Karpas-422 (cell line): ENCODE measurements at regions not wholly inside any gene's neighbourhood (a gene's known extent, or its start where the extent isn't known, plus 50 kb on each side); places are given as distances from the start of the nearest gene placed in this dataset.

Experiments used
- DNase-seq: peaks from one replicate; pipeline ENCODE4 v3.0.0-alpha.2; 2015
- H2AFZ ChIP-seq: fragments of 200-600 bp; sonication (generic); 2 replicates; pipeline ENCODE4 v1.6.1; 2014; ENCODE audit warnings: antibody characterized with exemption, low read length, mixed read lengths
- H3K27ac ChIP-seq: fragments of 200-600 bp; sonication (generic); 2 replicates; pipeline ENCODE4 v1.5.1; 2014; ENCODE audit warnings: mild to moderate bottlenecking, low read length, moderate library complexity
- H3K27me3 ChIP-seq: fragments of 200-600 bp; sonication (generic); 2 replicates; pipeline ENCODE4 v1.6.1; 2014; ENCODE audit warnings: low read length, mixed read lengths
- H3K36me3 ChIP-seq: fragments of 200-600 bp; sonication (generic); 2 replicates; pipeline ENCODE4 v1.6.1; 2014; ENCODE audit warnings: low read length, mixed read lengths; ENCODE audit not compliant: insufficient read depth
- H3K4me1 ChIP-seq: fragments of 200-600 bp; sonication (generic); 2 replicates; pipeline ENCODE4 v1.6.1; 2014; ENCODE audit warnings: mild to moderate bottlenecking, low read length, mixed read lengths
- H3K4me2 ChIP-seq: fragments of 200-600 bp; sonication (generic); 2 replicates; pipeline ENCODE4 v1.6.1; 2014; ENCODE audit warnings: low read length, low read depth, mild to moderate bottlenecking; ENCODE audit not compliant: poor library complexity, severe bottlenecking
- H3K4me3 ChIP-seq: fragments of 200-600 bp; sonication (generic); 2 replicates; pipeline ENCODE4 v1.5.1; 2014; ENCODE audit warnings: mild to moderate bottlenecking, antibody characterized with exemption, low read length, mixed read lengths
- H3K79me2 ChIP-seq: fragments of 200-600 bp; sonication (generic); 2 replicates; pipeline ENCODE4 v1.6.1; 2014; ENCODE audit warnings: mild to moderate bottlenecking, low read length, mixed read lengths
- H3K9ac ChIP-seq: fragments of 200-600 bp; sonication (generic); 2 replicates; pipeline ENCODE4 v1.6.0; 2014; ENCODE audit warnings: low read length
- H3K9me2 ChIP-seq: fragments of 200-600 bp; sonication (generic), shearing (Covaris generic); replicated peaks from 2 replicates; pipeline ENCODE4 v1.6.0; 2014; ENCODE audit warnings: mild to moderate bottlenecking, low read length, moderate library complexity; ENCODE audit not compliant: insufficient read depth
- H3K9me3 ChIP-seq: fragments of 300-700, 200-600 bp; sonication (generic); 2 replicates; pipeline ENCODE4 v1.6.1; 2014; ENCODE audit warnings: low read length, mixed read lengths
- H4K20me1 ChIP-seq: fragments of 200-600 bp; sonication (generic); 2 replicates; pipeline ENCODE4 v1.6.1; 2014; ENCODE audit warnings: mild to moderate bottlenecking, antibody characterized with exemption, low read length, low read depth; ENCODE audit not compliant: insufficient read depth

DNA sequence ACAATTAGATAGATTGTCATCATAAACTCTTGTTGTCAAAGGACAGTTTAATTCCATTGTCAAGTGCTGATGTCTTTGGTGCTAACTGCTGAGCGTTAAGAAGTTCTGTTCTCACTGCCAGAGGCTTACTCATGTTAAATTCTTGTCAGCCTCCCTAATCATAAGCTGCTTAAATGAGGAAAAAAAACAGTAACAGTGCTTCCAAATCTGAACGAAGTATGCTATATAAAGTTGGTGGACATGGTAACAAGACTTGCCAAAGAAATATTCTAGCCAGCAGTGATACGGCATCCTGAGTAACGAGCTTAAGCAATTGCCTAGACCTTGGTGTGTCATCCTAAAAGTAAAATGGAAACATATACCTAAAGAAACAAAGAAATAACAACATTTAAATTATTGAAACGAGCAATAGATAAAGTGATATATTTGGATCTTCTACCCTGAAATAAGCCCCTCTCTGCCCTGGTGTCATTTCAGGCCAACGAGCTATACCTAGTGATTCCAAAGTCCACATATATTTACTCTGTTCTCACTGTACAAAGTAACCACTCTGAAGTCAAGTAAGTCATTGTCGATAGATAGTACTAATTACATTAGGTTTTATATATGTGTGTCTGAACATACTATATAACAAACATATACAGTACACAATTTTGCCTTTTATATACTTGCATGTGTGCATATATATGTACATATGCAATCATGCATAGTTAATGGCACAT lies 339.7 kb upstream of the HS3ST1 start:
- Histone ChIP-seq H4K20me1 (no peaks in the 10 kb centered on the region), H2AFZ (no peak overlapping the region), H3K9me2 (no peaks in the 10 kb centered on the region), H3K79me2 (no peaks in the 10 kb centered on the region), H3K27me3 (no peaks in the 10 kb centered on the region), H3K36me3 (no peaks in the 10 kb centered on the region), H3K27ac (no peak overlapping the region), H3K9ac (no peak overlapping the region), H3K9me3 (peaks cover 22% of the 10 kb centered on the region), H3K4me2 (no peak overlapping the region), H3K4me3 (no peak overlapping the region), H3K4me1 (no peaks in the 10 kb centered on the region)
- DNase-seq = no peak

DNA sequence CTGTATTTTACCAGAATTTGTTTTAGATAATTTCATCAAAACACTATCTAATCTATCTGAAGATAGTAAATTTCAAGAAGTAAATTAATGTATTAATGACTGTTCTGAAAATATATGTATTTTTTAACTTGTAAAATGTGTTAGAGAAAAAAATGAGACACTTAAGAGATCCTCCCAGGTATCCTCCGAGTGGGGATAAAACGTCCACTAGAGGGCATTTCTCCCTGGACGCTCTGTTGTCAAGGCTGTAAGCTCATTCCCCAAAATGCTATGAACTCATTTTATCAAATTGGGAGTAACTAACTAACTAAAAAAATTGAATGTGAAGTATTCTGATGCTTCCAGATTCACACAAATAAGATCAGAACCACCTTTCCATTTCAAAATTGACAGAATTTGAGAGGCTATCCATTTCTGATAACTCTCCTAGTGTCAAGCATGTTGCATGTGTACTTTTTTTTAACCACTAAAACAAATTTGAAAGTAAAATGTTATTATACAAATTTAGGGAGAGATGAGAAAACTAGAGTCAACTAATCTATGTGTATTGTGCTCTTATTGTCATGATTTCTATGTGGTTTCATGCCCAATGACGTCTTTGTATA lies 337.3 kb upstream of the HS3ST1 start:
- H3K9me2 ChIP-seq = no peaks in the 10 kb centered on the region
- no peaks in the 10 kb centered on the region for H3K27me3 ChIP-seq
- H3K4me2 ChIP-seq = no peak overlapping the region
- no peaks in the 10 kb centered on the region for H4K20me1 ChIP-seq
- no peak overlapping the region for H3K9ac ChIP-seq
- DNase-seq = peak; percentile 69
- no peaks in the 10 kb centered on the region for H3K4me1 ChIP-seq
- no peak overlapping the region for H2AFZ ChIP-seq
- H3K27ac ChIP-seq = no peak overlapping the region
- no peaks in the 10 kb centered on the region for H3K79me2 ChIP-seq
- no peak overlapping the region for H3K4me3 ChIP-seq
- no peaks in the 10 kb centered on the region for H3K36me3 ChIP-seq
- H3K9me3 ChIP-seq = peaks cover 12% of the 10 kb centered on the region

DNA sequence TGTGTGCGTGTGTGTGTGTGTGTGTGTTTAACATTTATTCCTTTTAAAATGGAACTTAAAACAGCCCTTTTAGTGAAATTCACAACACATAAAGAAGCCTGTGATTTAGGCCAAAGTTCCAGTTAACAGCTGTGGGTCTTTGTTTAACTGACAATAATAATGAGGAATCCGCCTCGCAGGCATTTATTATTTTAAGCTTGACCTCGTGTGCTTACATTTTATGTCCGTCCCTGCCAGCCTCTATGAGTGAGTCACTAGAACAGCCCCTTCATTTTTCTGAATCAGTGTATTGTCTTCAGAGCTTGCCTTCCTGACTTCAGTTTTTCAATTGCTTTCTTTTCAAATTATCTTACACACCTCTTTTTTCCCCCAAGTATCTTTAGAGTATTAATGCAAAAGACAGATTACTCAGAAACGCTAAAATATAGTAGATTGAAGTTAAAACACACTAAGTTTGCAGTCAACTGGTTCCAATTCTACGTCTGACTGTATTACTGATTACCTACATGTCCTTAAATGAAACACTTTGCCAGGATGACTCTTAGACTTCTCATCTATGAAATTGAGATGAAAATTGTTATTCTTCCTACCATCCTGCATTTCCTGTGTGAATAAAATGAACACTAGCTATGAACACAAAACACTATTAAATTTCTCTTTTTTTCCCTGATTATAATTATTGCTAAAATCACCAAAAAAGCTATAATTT lies 319.6 kb upstream of the HS3ST1 start:
- Histone ChIP-seq H3K27ac (no peak overlapping the region), H2AFZ (no peak overlapping the region), H3K9me3 (peaks cover 14% of the 10 kb centered on the region), H3K4me2 (no peak overlapping the region), H4K20me1 (no peaks in the 10 kb centered on the region), H3K9ac (no peak overlapping the region), H3K36me3 (no peaks in the 10 kb centered on the region), H3K79me2 (no peaks in the 10 kb centered on the region), H3K4me3 (no peak overlapping the region), H3K4me1 (no peaks in the 10 kb centered on the region), H3K9me2 (no peaks in the 10 kb centered on the region), H3K27me3 (no peaks in the 10 kb centered on the region)
- no peak for DNase-seq

DNA sequence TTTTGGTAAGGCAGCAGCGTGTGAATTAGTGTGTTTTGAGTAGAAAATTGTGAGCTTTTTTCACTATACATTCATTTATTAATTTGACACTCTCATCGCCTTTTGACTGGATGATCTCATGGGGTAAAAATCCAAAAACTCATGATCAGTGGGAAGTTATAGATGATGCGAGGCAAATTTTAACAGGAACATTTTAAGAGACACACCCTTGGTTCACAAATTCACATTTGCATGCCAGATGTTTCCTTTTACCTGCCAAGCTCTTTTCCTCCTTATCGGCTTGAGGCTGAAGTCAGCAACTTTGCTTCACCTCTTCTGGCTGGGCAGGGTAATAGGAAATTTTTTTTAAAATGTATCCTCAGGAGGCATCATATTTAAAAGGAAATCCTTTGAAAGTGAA lies 318.0 kb upstream of the HS3ST1 start:
- Histone ChIP-seq H4K20me1 (no peaks in the 10 kb centered on the region), H3K27ac (no peak overlapping the region), H3K4me3 (no peak overlapping the region), H3K4me1 (no peaks in the 10 kb centered on the region), H3K36me3 (no peaks in the 10 kb centered on the region), H3K27me3 (no peaks in the 10 kb centered on the region), H2AFZ (no peak overlapping the region), H3K9me2 (no peaks in the 10 kb centered on the region), H3K4me2 (no peak overlapping the region), H3K9me3 (peaks cover 12% of the 10 kb centered on the region; the same call in 1 of the 2 replicates), H3K79me2 (no peaks in the 10 kb centered on the region), H3K9ac (no peak overlapping the region)
- no peak for DNase-seq

DNA sequence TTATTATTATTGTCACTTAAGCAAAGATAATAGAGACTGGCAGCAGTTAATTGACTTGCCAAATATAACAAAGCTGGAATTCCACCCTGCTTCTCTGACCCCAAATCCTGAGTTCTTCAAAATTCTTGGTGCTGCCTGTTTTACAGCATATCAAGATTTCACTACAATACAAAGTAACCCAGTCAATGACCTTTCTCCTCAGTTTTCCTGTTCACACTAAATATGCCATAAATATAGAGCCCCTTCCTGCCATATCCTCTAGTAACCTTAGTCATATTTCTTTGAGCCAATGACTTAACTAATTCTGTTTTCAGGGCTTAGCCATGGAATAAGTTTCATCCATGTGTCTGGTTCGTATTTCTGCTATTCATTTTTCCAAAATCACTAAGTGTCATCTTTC lies 315.3 kb upstream of the HS3ST1 start:
- Histone ChIP-seq H3K27me3 (no peaks in the 10 kb centered on the region), H3K9me2 (no peaks in the 10 kb centered on the region), H3K4me2 (no peak overlapping the region), H3K4me3 (no peak overlapping the region), H3K79me2 (no peaks in the 10 kb centered on the region), H3K9me3 (peaks cover 18% of the 10 kb centered on the region; the same call in 1 of the 2 replicates), H3K9ac (no peak overlapping the region), H4K20me1 (no peaks in the 10 kb centered on the region), H3K36me3 (no peaks in the 10 kb centered on the region), H3K4me1 (no peaks in the 10 kb centered on the region), H3K27ac (no peak overlapping the region), H2AFZ (no peak overlapping the region)
- no peak for DNase-seq

DNA sequence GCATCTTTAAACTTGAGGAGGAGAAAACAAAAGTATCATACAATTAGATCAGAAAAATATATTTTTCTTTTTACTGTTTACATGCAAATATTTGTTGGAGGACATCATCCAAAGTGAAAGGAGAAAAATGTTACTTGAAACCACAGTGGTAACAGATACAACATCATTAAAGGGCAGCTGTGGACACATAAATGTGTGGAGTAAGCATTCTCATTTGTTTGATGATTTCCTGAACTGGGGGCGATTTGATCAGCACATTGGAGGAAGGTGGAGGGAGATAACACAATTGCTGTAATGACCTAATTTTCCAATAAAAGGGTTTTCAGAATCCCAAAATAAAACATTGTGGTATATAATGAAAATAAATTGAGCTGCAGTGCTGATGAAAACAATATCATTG lies 314.5 kb upstream of the HS3ST1 start:
- no peak overlapping the region for H3K4me3 ChIP-seq
- no peaks in the 10 kb centered on the region for H3K9me2 ChIP-seq
- H2AFZ ChIP-seq = no peak overlapping the region
- DNase-seq = no peak
- H3K4me2 ChIP-seq = no peak overlapping the region
- H3K27ac ChIP-seq = no peak overlapping the region
- H3K79me2 ChIP-seq = no peaks in the 10 kb centered on the region
- H3K27me3 ChIP-seq = no peaks in the 10 kb centered on the region
- H4K20me1 ChIP-seq = no peaks in the 10 kb centered on the region
- H3K36me3 ChIP-seq = no peaks in the 10 kb centered on the region
- no peaks in the 10 kb centered on the region for H3K4me1 ChIP-seq
- no peak overlapping the region for H3K9ac ChIP-seq
- H3K9me3 ChIP-seq = peaks cover 18% of the 10 kb centered on the region

DNA sequence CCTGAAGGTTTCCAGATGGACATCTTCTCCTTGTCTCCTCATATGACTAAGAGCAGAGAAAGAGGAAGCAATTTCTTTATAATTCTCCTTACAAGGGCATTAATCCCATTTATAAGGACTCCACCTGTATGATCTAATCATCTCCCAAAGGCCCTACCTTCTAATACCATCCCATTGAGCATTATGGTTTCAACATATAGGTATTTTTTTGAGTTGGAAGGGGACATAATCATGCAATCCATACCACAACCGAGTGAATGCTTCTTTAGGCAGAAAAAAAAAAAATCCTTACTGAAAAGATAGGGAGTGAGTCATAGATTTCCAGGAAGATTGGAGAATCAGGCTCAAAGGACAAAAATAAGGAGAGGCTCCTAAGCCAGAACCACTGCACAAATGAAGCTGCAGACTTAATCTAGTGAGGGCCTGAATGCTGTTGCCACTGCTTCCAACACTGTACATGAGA lies 312.5 kb upstream of the HS3ST1 start:
- Histone ChIP-seq H3K79me2 (no peaks in the 10 kb centered on the region), H3K27me3 (no peaks in the 10 kb centered on the region), H2AFZ (no peak overlapping the region), H3K9me2 (no peaks in the 10 kb centered on the region), H3K9ac (no peak overlapping the region), H3K36me3 (no peaks in the 10 kb centered on the region), H3K4me2 (no peak overlapping the region), H3K27ac (no peak overlapping the region), H4K20me1 (no peaks in the 10 kb centered on the region), H3K4me1 (no peaks in the 10 kb centered on the region), H3K9me3 (peaks cover 20% of the 10 kb centered on the region), H3K4me3 (no peak overlapping the region)
- no peak for DNase-seq

DNA sequence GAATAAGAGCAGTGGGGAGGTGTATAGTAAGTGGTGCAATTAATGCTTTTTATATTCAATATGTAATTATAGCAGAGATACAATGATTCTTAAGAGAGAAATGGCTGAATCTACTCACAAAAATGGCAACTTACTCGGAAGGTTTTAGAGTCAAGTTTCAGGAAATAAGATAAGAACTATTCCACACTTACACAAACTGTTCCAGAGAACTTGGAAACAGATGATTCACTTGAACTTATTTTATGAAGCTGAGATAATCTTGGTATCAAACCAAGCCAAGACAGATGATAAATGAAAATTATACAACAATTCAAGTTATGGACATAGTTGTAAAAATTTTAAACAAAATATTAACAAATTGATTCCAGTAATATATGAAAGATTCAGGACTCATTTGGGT lies 311.3 kb upstream of the HS3ST1 start:
- Histone ChIP-seq H3K4me1 (no peaks in the 10 kb centered on the region), H3K79me2 (no peaks in the 10 kb centered on the region), H4K20me1 (no peaks in the 10 kb centered on the region), H3K4me2 (no peak overlapping the region), H3K9me2 (no peaks in the 10 kb centered on the region), H3K27me3 (no peaks in the 10 kb centered on the region), H2AFZ (no peak overlapping the region), H3K4me3 (no peak overlapping the region), H3K9ac (no peak overlapping the region), H3K9me3 (peaks cover 25% of the 10 kb centered on the region), H3K36me3 (no peaks in the 10 kb centered on the region), H3K27ac (no peak overlapping the region)
- no peak for DNase-seq
